ENCODE measurements at regions not wholly inside any gene's neighbourhood (a gene's known extent, or its start where the extent isn't known, plus 50 kb on each side); places are given as distances from the start of the nearest gene placed in this dataset.

DNA sequence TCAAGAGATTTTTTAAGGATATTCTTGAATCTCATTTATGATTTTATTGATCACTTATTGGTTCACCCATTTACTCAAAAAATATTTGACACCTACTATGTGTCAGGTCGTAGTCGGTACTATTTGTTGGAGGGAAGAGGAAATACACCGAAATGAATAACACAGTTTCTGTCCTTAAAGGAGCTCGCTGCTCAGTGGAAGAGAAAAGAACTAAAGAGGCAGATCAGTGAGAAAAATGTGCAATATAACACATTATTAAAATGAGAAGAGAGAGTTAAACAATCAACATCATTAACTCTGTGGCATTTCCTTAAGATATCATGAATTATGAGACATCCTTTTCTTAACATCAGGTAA is 56.1 kb upstream of the ADAMTS9 start:
- TF ChIP-seq ZNF331 (CRISPR knock-in tag; IDR thresholded peaks at IDR 0.05; ENCODE audit: low read depth) (no peak), POLR2AphosphoS5 (IDR thresholded peaks at IDR 0.05; ENCODE audit: low read depth) (no peak), EZH2phosphoT487 (IDR thresholded peaks at IDR 0.05; ENCODE audit: unreplicated experiment) (no peak), EZH2 (IDR thresholded peaks at IDR 0.05; ENCODE audit: low read depth, unreplicated experiment) (no peak), JUNB (IDR thresholded peaks at IDR 0.05; ENCODE audit: unreplicated experiment) (no peak), STAT1 (IDR thresholded peaks at IDR 0.05; ENCODE audit: unreplicated experiment) (no peak), CREB1 (CRISPR knock-in tag; IDR thresholded peaks at IDR 0.05; ENCODE audit: low read depth) (no peak), NANOG (IDR thresholded peaks at IDR 0.05; ENCODE audit: borderline replicate concordance) (no peak)
- TF ChIP-seq, protein P1, sequence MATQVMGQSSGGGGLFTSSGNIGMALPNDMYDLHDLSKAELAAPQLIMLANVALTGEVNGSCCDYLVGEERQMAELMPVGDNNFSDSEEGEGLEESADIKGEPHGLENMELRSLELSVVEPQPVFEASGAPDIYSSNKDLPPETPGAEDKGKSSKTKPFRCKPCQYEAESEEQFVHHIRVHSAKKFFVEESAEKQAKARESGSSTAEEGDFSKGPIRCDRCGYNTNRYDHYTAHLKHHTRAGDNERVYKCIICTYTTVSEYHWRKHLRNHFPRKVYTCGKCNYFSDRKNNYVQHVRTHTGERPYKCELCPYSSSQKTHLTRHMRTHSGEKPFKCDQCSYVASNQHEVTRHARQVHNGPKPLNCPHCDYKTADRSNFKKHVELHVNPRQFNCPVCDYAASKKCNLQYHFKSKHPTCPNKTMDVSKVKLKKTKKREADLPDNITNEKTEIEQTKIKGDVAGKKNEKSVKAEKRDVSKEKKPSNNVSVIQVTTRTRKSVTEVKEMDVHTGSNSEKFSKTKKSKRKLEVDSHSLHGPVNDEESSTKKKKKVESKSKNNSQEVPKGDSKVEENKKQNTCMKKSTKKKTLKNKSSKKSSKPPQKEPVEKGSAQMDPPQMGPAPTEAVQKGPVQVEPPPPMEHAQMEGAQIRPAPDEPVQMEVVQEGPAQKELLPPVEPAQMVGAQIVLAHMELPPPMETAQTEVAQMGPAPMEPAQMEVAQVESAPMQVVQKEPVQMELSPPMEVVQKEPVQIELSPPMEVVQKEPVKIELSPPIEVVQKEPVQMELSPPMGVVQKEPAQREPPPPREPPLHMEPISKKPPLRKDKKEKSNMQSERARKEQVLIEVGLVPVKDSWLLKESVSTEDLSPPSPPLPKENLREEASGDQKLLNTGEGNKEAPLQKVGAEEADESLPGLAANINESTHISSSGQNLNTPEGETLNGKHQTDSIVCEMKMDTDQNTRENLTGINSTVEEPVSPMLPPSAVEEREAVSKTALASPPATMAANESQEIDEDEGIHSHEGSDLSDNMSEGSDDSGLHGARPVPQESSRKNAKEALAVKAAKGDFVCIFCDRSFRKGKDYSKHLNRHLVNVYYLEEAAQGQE (IDR thresholded peaks at IDR 0.05; ENCODE audit: unreplicated experiment): no peak
- TF ChIP-seq, protein P2, sequence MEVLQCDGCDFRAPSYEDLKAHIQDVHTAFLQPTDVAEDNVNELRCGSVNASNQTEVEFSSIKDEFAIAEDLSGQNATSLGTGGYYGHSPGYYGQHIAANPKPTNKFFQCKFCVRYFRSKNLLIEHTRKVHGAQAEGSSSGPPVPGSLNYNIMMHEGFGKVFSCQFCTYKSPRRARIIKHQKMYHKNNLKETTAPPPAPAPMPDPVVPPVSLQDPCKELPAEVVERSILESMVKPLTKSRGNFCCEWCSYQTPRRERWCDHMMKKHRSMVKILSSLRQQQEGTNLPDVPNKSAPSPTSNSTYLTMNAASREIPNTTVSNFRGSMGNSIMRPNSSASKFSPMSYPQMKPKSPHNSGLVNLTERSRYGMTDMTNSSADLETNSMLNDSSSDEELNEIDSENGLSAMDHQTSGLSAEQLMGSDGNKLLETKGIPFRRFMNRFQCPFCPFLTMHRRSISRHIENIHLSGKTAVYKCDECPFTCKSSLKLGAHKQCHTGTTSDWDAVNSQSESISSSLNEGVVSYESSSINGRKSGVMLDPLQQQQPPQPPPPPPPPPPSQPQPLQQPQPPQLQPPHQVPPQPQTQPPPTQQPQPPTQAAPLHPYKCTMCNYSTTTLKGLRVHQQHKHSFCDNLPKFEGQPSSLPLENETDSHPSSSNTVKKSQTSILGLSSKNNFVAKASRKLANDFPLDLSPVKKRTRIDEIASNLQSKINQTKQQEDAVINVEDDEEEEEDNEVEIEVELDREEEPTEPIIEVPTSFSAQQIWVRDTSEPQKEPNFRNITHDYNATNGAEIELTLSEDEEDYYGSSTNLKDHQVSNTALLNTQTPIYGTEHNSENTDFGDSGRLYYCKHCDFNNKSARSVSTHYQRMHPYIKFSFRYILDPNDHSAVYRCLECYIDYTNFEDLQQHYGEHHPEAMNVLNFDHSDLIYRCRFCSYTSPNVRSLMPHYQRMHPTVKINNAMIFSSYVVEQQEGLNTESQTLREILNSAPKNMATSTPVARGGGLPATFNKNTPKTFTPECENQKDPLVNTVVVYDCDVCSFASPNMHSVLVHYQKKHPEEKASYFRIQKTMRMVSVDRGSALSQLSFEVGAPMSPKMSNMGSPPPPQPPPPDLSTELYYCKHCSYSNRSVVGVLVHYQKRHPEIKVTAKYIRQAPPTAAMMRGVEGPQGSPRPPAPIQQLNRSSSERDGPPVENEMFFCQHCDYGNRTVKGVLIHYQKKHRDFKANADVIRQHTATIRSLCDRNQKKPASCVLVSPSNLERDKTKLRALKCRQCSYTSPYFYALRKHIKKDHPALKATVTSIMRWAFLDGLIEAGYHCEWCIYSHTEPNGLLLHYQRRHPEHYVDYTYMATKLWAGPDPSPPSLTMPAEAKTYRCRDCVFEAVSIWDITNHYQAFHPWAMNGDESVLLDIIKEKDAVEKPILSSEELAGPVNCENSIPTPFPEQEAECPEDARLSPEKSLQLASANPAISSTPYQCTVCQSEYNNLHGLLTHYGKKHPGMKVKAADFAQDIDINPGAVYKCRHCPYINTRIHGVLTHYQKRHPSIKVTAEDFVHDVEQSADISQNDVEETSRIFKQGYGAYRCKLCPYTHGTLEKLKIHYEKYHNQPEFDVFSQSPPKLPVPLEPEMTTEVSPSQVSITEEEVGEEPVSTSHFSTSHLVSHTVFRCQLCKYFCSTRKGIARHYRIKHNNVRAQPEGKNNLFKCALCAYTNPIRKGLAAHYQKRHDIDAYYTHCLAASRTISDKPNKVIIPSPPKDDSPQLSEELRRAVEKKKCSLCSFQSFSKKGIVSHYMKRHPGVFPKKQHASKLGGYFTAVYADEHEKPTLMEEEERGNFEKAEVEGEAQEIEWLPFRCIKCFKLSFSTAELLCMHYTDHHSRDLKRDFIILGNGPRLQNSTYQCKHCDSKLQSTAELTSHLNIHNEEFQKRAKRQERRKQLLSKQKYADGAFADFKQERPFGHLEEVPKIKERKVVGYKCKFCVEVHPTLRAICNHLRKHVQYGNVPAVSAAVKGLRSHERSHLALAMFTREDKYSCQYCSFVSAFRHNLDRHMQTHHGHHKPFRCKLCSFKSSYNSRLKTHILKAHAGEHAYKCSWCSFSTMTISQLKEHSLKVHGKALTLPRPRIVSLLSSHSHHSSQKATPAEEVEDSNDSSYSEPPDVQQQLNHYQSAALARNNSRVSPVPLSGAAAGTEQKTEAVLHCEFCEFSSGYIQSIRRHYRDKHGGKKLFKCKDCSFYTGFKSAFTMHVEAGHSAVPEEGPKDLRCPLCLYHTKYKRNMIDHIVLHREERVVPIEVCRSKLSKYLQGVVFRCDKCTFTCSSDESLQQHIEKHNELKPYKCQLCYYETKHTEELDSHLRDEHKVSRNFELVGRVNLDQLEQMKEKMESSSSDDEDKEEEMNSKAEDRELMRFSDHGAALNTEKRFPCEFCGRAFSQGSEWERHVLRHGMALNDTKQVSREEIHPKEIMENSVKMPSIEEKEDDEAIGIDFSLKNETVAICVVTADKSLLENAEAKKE (CRISPR knock-in tag; IDR thresholded peaks at IDR 0.05): no peak
- TF ChIP-seq, protein P3, sequence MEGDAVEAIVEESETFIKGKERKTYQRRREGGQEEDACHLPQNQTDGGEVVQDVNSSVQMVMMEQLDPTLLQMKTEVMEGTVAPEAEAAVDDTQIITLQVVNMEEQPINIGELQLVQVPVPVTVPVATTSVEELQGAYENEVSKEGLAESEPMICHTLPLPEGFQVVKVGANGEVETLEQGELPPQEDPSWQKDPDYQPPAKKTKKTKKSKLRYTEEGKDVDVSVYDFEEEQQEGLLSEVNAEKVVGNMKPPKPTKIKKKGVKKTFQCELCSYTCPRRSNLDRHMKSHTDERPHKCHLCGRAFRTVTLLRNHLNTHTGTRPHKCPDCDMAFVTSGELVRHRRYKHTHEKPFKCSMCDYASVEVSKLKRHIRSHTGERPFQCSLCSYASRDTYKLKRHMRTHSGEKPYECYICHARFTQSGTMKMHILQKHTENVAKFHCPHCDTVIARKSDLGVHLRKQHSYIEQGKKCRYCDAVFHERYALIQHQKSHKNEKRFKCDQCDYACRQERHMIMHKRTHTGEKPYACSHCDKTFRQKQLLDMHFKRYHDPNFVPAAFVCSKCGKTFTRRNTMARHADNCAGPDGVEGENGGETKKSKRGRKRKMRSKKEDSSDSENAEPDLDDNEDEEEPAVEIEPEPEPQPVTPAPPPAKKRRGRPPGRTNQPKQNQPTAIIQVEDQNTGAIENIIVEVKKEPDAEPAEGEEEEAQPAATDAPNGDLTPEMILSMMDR (conservative IDR thresholded peaks at IDR 0.05; ENCODE audit: low read depth in 2 of 2): no peak
- no peak overlapping the region for H3K27ac Mint-ChIP-seq
- Histone ChIP-seq H3F3A (replicated peaks; ENCODE audit: low read depth) (no peaks in the 10 kb centered on the region), H3K27ac (ENCODE audit: low read depth) (no peak overlapping the region), H4K20me1 (replicated peaks; ENCODE audit: insufficient read depth) (no peaks in the 10 kb centered on the region), H3K4me3 (no peak overlapping the region), H3K4me2 (no peak overlapping the region), H3K9me2 (ENCODE audit: insufficient read depth) (no peaks in the 10 kb centered on the region), H3K4me1 (ENCODE audit: insufficient read depth) (peaks cover 18% of the 10 kb centered on the region), H3K36me3 (ENCODE audit: insufficient read depth) (no peaks in the 10 kb centered on the region), H3K27me3 (ENCODE audit: insufficient read depth) (no peaks in the 10 kb centered on the region), H3K79me2 (replicated peaks; ENCODE audit: insufficient read depth) (no peaks in the 10 kb centered on the region), H2AFZ (no peak overlapping the region)
- no peak overlapping the region for H3K4me3 Mint-ChIP-seq
- no peaks in the 10 kb centered on the region for H3K36me3 Mint-ChIP-seq (ENCODE audit: low read depth)
- no peak for DNase-seq (ENCODE audit: low spot score)
- no peaks in the 10 kb centered on the region for H3K9me3 Mint-ChIP-seq
- no peaks in the 10 kb centered on the region for H3K27me3 Mint-ChIP-seq (ENCODE audit: insufficient read depth, low read depth, poor library complexity)
- H3K4me1 Mint-ChIP-seq: peaks cover 42% of the 10 kb centered on the region
- ATAC-seq: no peak
